Stimulated activated CD8-positive, alpha-beta memory T cell treated with anti-CD3 and anti-CD28 coated beads, Interleukin-7, amount 100 ng/mL, for 4 hours (primary cell): ENCODE measurements at regions not wholly inside any gene's neighbourhood (a gene's known extent, or its start where the extent isn't known, plus 50 kb on each side); places are given as distances from the start of the nearest gene placed in this dataset.
"Not testable (repeated sequence)": the region's sequence is repeated elsewhere in the genome, so short reads cannot be mapped to it uniquely, and the experiment has no call there.

Source experiments
- DNase-seq, 2 donors: peaks; one replicate each; pipeline ENCODE4 v3.0.0-alpha.2; 2020; ENCODE audit warnings: low read depth in 2 of 2

DNA sequence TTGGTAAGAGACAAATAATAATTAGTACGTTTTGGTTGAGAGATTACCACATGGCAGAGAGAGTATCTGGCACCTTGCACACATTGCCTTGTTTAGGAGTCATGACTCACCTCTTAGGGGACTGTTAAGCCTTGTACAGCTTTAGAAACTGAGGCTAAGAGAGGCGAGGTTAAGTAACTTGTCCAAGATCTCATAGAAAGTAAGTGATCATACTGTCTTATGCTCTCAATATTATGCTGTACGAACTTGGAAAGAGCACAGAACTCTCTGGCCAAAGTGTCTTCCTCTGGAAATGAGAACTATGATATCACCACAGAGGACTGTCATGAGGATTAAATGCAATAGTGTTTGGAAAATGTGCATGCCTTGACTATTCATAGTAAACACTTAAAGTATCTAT lies 249.0 kb downstream of the UTRN start:
- no peak for DNase-seq

DNA sequence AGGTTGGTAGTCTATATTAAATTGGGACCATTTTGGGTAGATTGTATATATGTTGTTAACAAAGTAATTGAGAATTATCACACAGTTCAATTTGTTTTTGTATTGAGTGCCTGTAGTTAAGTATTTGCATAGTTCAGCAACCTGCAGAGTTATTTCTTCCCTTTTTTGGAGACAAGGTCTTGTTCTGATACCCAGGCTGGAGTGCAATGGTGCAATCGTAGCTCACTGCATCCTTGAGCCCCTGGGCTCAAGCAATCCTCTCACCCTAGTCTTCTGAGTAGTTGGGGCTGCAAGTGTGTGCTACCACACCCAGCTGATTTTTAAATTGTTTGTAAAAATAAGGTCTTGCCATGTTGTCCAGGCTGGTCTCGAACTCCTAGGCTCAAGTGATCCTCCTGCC lies 250.5 kb downstream of the UTRN start:
- no peak for DNase-seq

DNA sequence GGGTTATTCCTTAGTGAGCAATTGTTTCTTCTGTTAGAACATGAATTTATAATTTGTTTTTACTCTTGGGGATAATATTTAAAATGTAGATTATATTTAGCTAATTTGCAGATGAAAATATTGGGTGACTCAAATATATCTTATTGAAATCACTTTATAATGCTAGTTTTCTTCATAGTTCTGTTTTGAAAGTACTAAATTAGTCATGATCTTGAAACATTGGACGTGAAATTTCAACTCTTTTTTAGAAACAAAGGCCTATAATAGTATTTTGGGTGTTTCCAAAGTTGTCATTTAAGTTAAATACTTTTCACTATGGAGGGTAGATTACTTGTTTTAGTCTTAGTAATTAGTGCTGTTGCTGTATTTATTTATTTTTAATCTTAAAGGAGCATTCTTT lies 250.9 kb downstream of the UTRN start:
- DNase-seq: no peak

DNA sequence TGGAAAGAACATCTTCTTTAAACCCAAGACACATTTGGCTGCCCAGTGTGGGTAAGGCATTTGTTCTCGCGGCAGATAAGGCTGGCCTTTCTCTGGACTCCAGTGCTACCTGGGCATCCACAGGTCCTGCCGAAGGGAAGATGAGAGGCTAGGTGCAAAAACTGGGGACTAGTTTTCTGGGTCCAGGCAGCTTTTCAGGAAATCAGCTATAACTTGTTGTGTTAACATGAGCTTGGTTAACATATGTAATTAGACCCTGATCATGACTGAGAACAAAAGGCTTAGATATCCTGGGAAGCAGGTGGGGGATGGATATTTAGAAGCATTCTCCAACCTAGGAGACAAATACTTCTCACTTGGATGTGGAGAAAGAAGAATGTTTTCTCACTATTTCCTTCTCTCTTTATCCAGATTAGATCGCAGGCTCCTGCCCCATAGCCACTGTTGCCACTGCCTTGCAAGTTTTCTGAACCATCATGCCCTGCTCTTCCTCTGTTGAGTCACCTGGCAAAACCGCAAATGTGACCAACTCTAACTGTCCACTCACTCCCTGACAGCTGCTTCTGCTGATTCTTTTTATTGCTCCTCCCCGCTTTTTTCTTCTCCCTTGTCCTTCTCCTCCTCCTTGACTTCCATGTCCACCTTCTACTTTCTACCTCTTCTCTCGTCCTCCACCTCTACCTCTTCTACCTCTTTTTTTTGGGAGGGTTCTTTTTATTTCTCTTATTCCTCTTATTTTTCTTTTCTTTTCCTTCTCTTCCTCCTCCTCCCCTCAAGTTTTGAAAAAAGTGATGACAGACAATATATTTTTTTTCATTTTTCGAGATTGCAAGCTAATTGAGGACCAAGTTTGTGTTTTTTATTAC lies 258.1 kb downstream of the UTRN start:
- DNase-seq: no peak

DNA sequence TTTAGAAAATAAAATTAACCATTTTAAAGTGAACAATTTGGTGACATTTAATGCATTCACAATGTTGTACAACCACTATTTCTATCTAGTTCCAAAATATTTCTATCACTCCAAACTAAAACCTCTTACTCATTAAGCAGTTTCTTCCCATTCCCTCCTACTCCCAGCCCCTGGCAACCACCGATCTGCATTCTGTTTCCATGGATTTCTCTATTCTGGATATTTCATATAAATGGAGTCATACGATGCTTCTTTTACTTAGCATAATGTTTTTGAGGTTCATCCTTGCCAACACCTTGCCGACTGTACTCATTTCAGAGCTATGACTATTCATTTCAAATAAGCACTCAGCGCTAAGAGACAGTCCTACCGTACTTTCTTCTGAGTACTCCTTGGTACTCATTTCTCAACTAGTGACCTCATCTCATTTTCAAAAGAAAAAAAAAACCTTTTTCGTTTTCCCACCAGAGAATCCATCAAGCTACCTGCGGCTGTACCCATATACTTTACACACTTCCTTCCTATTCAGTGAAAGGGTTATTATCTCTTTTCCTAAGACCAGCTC lies 259.2 kb downstream of the UTRN start:
- no peak for DNase-seq

DNA sequence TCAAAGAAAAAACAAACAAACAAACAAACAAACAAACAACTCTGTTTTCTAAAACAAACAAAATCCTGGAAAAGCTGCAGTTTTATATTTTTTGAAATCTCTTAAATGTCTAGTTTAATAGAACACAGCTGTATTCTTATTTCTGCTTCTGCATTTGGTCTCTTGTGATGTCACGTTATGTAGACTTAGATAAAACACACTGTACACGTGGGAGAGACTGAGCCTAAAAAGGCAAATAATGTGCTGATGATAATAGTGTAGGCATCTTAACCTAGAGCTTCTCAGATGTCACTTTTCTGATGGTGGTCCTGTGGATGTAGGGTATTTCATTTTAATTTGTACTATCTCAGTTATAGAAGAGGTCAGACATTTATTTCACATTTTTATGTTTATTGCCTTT lies 261.7 kb downstream of the UTRN start:
- DNase-seq: no peak

DNA sequence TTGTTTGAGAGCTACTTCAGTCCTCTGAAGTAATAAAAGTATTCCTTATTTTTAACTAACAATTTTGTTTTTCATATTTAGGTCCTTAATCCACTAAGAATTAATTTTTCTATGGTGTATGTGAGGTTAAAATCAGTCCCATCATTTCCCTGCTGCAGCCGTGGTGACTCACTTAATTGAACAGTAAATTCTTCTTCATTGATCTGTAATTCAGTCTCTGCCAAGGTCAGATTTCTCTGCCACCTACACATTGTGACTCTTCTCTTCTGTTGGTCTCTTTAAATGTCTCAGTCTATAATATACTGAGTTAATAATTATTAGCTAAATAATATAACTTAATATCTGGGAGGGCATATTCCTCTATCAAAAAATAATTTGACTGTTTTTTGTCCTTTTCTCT lies 262.3 kb downstream of the UTRN start:
- no peak for DNase-seq

DNA sequence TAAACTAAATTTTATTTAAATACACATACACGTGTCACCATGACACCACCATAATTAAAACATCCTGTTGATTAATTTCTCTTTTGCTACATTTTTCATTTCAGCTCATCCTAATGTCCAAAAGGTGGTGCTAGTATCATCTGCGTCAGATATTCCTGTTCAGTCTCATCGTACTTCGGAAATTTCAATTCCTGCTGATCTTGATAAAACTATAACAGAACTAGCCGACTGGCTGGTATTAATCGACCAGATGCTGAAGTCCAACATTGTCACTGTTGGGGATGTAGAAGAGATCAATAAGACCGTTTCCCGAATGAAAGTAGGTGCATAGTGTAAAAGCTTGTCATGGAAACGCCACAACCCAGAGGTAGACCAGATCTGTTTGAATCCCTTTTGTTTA lies 263.4 kb downstream of the UTRN start:
- no peak for DNase-seq

DNA sequence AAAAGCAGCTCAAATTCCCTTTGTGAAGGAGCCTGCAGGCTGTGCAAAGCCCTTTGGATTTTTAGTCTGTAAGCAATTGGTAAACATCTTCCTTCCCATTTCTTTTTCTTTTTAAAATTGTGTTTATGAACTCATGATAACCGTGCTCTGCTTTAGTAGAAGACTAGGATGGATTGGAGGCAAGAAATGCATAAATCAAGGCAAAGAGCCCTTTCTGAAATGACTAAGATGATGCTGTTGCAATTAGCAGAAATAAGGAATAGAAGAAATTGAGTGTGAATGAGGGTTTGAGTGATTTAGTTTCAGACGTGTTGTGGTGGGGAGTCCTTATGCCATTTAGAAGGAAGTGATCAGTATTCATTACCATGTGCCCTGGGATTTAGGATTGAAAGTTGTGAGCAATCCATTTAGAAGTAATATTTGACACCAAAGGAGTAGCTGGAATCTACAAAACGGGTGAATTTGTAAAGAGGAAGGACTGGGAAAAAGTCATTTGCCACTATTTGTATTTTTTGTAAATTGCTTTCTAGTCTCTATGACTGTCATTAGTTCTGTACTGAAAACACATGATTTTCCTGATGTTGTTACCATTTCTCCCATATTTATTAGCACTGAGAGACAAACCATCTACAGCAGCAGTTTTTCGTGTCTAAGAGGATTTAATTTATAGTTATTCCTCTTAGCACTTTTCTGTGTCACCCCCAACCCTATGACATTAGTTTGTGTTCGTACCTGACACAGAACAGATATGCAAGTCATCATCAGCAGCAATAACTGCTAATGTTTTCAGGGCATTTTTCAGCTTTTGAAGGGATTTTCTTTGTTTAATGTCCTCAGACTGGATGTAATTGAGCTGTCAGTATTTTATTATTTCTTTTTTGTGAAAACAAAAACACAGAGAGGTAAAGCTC lies 265.0 kb downstream of the UTRN start:
- DNase-seq: no peak

DNA sequence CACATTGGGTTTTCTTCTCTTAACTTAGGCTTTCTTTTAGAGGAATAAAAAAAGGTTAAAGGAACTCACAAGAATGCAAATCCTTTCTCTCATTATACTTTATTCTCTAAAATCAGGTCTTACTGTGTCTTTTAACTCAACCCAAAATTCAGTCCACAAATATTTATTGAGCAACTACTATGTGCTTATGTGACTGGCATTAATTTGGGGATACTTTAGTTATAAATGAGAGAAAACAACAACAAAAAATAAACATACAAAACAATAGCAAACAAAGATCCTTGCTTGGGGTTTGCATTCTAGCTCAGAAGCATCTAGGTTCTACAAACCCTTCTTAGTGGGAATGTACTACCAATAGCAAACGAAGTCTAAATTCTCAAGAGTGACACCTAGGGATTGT lies 266.2 kb downstream of the UTRN start:
- DNase-seq: no peak

DNA sequence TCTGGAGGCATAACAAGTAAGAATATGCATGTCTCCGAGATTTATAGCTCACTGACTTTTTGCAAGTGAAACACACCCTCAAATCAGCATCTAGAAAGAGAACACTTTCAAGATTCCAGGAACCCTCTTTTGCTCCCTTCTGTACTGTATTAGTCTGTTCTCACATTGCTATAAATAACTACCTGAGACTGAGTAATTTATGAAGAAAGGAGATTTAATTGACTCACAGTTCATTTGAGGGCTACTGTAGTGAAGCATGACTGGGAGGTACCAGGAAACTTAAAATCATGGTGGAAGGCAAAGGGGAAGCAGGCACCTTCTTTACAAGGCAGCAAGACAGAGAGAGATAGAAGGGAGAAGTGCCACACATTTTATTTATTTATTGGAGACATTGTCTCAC lies 269.9 kb downstream of the UTRN start:
- no peak for DNase-seq

DNA sequence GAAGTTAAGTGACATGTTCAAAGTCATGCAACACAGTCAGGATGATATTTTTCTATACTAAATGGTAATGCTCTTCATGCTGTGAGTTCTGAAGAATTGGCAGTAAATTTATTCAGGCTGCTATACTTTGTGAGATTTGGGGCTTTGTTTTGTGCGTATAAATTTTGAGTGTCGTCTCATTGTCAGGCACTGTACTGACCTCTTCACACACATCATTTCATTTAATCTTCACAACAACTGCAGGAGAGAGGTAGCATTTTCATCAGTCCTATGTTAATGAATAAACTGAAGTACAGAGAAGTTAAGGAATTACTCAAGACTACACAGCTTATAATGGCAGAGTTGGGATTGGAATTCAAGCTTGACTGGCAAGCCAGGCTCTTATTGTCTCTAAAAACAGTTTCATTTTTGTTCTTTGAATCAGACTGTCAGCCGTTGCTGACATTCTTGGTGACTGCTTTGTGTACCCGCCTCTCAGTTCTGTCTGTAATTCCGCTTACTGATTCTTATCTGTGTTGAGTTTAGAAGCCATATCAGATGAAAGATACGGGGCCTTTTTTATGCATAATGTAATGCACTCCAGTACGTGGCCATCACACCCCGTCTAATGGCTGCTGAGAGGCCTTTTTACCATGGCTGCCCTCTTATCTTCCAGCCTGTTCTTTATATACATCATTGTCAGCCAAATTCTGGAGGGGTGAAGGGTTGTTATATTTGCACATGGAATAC lies 274.9 kb downstream of the UTRN start:
- DNase-seq: no peak

DNA sequence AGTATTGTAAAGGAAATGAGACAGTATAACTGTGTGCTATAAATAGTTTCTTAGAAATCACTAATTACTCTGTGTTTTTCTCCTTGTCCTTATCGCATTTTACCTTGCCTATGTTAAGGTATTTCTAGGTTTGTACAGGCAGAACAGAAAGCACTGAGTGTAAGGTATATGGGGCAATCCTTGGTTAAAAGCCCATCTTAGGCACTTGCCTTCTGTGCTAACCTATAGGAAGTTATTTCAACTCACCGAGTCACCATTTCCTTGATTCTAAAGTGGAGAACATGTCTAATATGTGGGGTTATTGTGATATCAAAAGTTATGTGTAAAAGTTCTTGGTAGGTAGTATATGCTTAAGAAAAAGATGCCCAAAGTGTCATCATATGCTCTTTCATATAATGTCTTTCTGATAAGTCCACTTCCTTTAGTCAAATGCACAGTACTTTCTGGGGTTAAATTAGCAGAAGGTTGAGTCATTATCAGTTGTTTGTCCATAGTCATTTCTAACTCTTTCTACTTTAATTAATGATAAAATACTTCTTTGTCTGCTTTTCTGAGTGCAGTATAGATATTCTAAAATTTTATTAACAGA lies 276.4 kb downstream of the UTRN start:
- no peak for DNase-seq

DNA sequence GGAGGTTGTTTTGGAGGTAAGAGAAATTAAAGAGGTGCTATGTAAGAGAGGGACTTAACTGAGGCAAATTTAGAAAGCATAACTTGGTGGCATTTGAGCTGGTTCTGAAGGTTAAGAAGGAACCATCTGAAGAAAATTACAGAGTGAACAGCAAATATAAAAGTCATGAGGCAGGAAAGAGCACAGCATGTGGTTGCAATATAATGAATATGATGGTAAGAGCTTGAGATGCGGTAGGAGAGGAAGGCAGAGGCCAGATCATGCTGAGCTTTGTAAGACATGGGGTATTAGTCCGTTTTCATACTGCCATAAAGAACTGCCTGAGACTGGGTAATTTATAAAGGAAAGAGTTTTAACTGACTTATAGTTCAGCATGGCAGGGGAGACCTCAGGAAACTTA lies 279.1 kb downstream of the UTRN start:
- DNase-seq: no peak

DNA sequence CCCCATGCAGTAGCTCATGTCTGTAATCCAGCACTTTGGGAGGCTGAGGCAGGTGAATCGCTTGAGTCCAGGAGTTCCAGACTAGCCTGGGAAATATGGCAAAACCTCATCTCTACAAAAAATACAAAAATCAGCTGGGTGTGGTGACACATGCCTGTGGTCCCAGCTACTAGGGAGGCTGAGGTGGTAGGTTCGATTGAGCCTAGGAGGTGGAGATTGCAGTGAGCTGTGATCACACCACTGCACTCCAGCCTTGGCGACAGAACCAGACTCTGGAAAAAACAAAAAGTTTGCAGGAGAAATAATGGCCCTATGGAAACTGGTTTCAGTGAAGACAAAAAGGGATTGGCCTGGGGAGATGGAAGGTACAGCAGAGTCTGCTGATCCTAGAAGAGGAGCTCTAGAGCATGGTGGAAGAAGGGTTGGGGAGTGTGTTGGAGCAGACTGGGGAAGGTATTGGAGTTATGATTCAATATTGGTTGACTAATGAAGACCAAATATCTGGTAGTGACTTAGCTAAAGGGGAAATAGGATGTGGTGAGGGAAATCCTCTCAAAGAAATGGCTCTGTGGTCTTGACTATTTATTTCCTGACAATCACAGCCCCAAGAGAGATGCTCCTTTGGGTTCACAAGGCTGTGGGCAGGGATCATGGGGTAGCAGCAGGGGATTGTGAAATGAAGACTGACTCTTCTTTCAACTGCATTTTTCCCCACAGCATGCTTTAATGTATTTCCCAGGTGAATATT lies 281.9 kb downstream of the UTRN start:
- DNase-seq: no peak

DNA sequence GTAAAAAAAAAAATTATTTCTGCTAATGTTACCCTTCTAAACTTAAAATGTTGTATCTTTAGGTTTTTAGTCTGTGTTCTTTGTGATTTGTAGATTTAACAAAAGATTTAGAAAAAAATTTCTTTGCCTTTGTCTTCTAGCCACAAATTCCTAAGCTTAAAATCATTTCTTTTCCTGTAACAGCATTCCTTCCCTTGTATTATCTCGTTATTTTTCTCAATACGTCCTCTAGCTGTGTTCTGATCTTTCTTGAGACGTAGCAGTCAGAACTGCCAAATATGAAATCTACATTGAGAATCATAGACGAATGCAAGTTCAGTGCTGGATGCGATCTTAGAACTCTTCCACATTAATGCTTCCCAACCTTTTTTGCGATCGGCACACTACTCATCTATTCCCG lies 283.1 kb downstream of the UTRN start:
- no peak for DNase-seq

DNA sequence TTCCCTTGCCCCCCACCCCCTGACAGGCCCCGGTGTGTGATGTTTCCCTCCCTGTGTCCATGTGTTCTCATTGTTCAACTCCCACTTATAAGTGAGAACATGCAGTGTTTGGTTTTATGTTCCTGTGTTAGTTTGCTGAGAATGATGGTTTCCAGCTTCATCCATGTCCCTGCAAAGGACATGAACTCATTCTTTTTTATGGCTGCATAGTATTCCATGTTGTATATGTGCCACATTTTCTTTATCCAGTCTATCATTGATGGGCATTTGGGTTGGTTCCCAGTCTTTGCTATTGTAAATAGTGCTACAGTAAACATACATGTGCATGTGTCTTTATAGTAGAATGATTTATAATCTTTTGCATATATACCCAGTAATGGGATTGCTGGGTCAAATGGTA lies 287.4 kb downstream of the UTRN start:
- not testable (repeated sequence) for DNase-seq

DNA sequence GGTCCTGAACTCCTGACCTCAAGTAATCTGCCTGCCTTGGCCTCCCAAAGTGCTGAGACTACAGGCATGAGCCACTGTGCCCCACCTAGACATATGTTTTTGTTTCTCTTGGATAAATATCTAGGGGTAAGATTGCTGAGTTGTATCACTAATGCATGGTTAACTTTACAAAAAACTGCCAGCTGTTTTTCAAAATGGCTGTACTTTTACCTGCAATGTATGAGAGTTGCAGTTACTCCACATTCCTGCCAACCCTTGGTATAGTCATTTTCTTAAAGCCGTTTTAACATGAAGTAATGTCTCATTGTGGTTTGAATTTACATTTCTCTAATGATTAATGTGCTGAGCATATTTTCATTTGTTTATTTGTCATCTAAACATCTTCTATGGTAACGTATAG lies 289.7 kb downstream of the UTRN start:
- DNase-seq: no peak

DNA sequence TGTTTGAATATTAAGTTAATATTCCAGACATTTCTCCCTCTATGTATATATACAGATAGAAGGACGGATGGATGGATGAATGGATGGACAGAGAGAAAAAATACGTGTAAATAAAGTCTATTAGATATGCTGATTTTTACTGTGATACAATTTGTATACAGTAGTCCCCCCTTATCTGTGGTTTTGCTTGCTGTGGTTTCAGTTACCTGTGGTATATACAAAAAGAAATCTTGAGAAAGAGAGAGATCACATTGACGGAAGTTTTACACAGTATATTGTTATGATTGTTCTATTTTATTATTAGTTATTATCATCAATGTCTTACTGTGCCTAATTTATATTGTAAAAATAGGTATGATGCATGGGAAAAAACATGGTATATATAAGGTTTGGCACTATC lies 290.2 kb downstream of the UTRN start:
- DNase-seq: no peak

DNA sequence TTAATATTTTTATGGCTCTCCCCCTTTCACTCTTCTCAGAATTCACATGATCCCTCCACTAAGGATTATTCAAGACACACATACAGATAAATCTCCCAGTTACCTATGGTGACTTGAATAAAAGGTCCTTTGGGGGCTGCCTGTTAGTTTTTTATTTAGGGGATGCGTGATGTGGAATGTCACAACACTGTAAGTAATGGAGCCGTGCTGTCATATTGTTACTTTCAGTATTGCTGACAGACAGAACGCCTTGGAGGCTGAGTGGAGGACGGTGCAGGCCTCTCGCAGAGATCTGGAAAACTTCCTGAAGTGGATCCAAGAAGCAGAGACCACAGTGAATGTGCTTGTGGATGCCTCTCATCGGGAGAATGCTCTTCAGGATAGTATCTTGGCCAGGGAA lies 291.7 kb downstream of the UTRN start:
- DNase-seq: no peak
